ENCODE measurements at regions not wholly inside any gene's neighbourhood (a gene's known extent, or its start where the extent isn't known, plus 50 kb on each side); places are given as distances from the start of the nearest gene placed in this dataset.
A peak's percentile ranks its signal among the peaks of the same experiment; 100 is the strongest.
"Not testable (repeated sequence)": the region's sequence is repeated elsewhere in the genome, so short reads cannot be mapped to it uniquely, and the experiment has no call there.

- no peak overlapping the region for H3K27ac ChIP-seq (ENCODE audit: low read length)
- no peaks in the 10 kb centered on the region for H3K4me1 ChIP-seq (ENCODE audit: control insufficient read depth, insufficient read depth, low read length)
- WGBS (ENCODE audit: insufficient coverage): no CpG with 5 or more reads among the region's 1 CpG
- H3K36me3 ChIP-seq (ENCODE audit: control insufficient read depth, insufficient read depth, low read length): no peaks in the 10 kb centered on the region
- no peaks in the 10 kb centered on the region for H3K9me3 ChIP-seq (replicated peaks; ENCODE audit: control insufficient read depth, low read depth, low read length)
- no peak overlapping the region for H3K4me3 ChIP-seq (ENCODE audit: low read length)
- no peaks in the 10 kb centered on the region for H3K27me3 ChIP-seq (ENCODE audit: control insufficient read depth, insufficient read depth, low read length)
- no peak for DNase-seq
Observed at GRCh38 chr6:54535568-54535967, 227.3 kb downstream of the TINAG start.

GRCh38 chr6:54541541-54541940 is 233.3 kb downstream of the TINAG start:
- Histone ChIP-seq H3K9me3 (replicated peaks; ENCODE audit: control insufficient read depth, low read depth, low read length) (no peaks in the 10 kb centered on the region), H3K4me1 (ENCODE audit: control insufficient read depth, insufficient read depth, low read length) (no peaks in the 10 kb centered on the region), H3K4me3 (ENCODE audit: low read length) (no peak overlapping the region), H3K27ac (ENCODE audit: low read length) (no peak overlapping the region), H3K27me3 (ENCODE audit: control insufficient read depth, insufficient read depth, low read length) (no peaks in the 10 kb centered on the region), H3K36me3 (ENCODE audit: control insufficient read depth, insufficient read depth, low read length) (no peaks in the 10 kb centered on the region)
- DNase-seq: no peak
- WGBS (ENCODE audit: insufficient coverage): 100% methylated on average over 1 of the region's 1 CpG

GRCh38 chr6:54559136-54559535 is 250.9 kb downstream of the TINAG start:
- no CpG with 5 or more reads among the region's 4 CpGs for WGBS (ENCODE audit: insufficient coverage)
- Histone ChIP-seq H3K9me3 (replicated peaks; ENCODE audit: control insufficient read depth, low read depth, low read length) (peaks cover 3% of the 10 kb centered on the region), H3K4me3 (ENCODE audit: low read length) (no peak overlapping the region), H3K27ac (ENCODE audit: low read length) (no peak overlapping the region), H3K36me3 (ENCODE audit: control insufficient read depth, insufficient read depth, low read length) (no peaks in the 10 kb centered on the region), H3K4me1 (ENCODE audit: control insufficient read depth, insufficient read depth, low read length) (no peaks in the 10 kb centered on the region), H3K27me3 (ENCODE audit: control insufficient read depth, insufficient read depth, low read length) (no peaks in the 10 kb centered on the region)
- no peak for DNase-seq

GRCh38 chr6:54564188-54564587 is 255.9 kb downstream of the TINAG start:
- not testable (repeated sequence) for H3K4me3 ChIP-seq (ENCODE audit: low read length); H3K27ac ChIP-seq (ENCODE audit: low read length); H3K36me3 ChIP-seq (ENCODE audit: control insufficient read depth, insufficient read depth, low read length); DNase-seq; H3K27me3 ChIP-seq (ENCODE audit: control insufficient read depth, insufficient read depth, low read length); H3K4me1 ChIP-seq (ENCODE audit: control insufficient read depth, insufficient read depth, low read length); H3K9me3 ChIP-seq (replicated peaks; ENCODE audit: control insufficient read depth, low read depth, low read length)
- no CpG with 5 or more reads among the region's 2 CpGs for WGBS (ENCODE audit: insufficient coverage)

- no CpG with 5 or more reads among the region's 1 CpG for WGBS (ENCODE audit: insufficient coverage)
Observed at GRCh38 chr6:54574671-54575070, 266.4 kb downstream of the TINAG start.

GRCh38 chr6:54578261-54578660 is 268.3 kb upstream of the FAM83B start:
- Histone ChIP-seq H3K4me1 (ENCODE audit: control insufficient read depth, insufficient read depth, low read length) (no peaks in the 10 kb centered on the region), H3K27me3 (ENCODE audit: control insufficient read depth, insufficient read depth, low read length) (no peaks in the 10 kb centered on the region), H3K27ac (ENCODE audit: low read length) (no peak overlapping the region), H3K36me3 (ENCODE audit: control insufficient read depth, insufficient read depth, low read length) (no peaks in the 10 kb centered on the region), H3K4me3 (ENCODE audit: low read length) (no peak overlapping the region), H3K9me3 (replicated peaks; ENCODE audit: control insufficient read depth, low read depth, low read length) (no peaks in the 10 kb centered on the region)
- no peak for DNase-seq
- 60% methylated on average over 1 of the region's 3 CpGs for WGBS (ENCODE audit: insufficient coverage)

More at GRCh38 chr6:54574671-54575070, 266.4 kb downstream of the TINAG start:
- no peak for DNase-seq
- H3K36me3 ChIP-seq (ENCODE audit: control insufficient read depth, insufficient read depth, low read length): no peaks in the 10 kb centered on the region
- no peaks in the 10 kb centered on the region for H3K9me3 ChIP-seq (replicated peaks; ENCODE audit: control insufficient read depth, low read depth, low read length)
- H3K4me3 ChIP-seq (ENCODE audit: low read length): no peak overlapping the region
- no peak overlapping the region for H3K27ac ChIP-seq (ENCODE audit: low read length)
- no peaks in the 10 kb centered on the region for H3K27me3 ChIP-seq (ENCODE audit: control insufficient read depth, insufficient read depth, low read length)
- no peaks in the 10 kb centered on the region for H3K4me1 ChIP-seq (ENCODE audit: control insufficient read depth, insufficient read depth, low read length)

GRCh38 chr6:54579011-54579410 is 267.6 kb upstream of the FAM83B start:
- no peaks in the 10 kb centered on the region for H3K27me3 ChIP-seq (ENCODE audit: control insufficient read depth, insufficient read depth, low read length)
- no peaks in the 10 kb centered on the region for H3K36me3 ChIP-seq (ENCODE audit: control insufficient read depth, insufficient read depth, low read length)
- 60% methylated on average over 1 of the region's 2 CpGs for WGBS (ENCODE audit: insufficient coverage)
- H3K4me1 ChIP-seq (ENCODE audit: control insufficient read depth, insufficient read depth, low read length): no peaks in the 10 kb centered on the region
- no peak for DNase-seq
- H3K27ac ChIP-seq (ENCODE audit: low read length): no peak overlapping the region
- no peaks in the 10 kb centered on the region for H3K9me3 ChIP-seq (replicated peaks; ENCODE audit: control insufficient read depth, low read depth, low read length)
- no peak overlapping the region for H3K4me3 ChIP-seq (ENCODE audit: low read length)

- Histone ChIP-seq H3K4me1 (ENCODE audit: control insufficient read depth, insufficient read depth, low read length) (no peaks in the 10 kb centered on the region), H3K4me3 (ENCODE audit: low read length) (no peak overlapping the region), H3K9me3 (replicated peaks; ENCODE audit: control insufficient read depth, low read depth, low read length) (no peaks in the 10 kb centered on the region), H3K36me3 (ENCODE audit: control insufficient read depth, insufficient read depth, low read length) (no peaks in the 10 kb centered on the region), H3K27me3 (ENCODE audit: control insufficient read depth, insufficient read depth, low read length) (no peaks in the 10 kb centered on the region), H3K27ac (ENCODE audit: low read length) (no peak overlapping the region)
- peak; percentile 54 for DNase-seq
Observed at GRCh38 chr6:54586251-54586650, 260.3 kb upstream of the FAM83B start.

GRCh38 chr6:54587277-54587676 is 259.3 kb upstream of the FAM83B start:
- H3K36me3 ChIP-seq (ENCODE audit: control insufficient read depth, insufficient read depth, low read length): no peaks in the 10 kb centered on the region
- H3K4me1 ChIP-seq (ENCODE audit: control insufficient read depth, insufficient read depth, low read length): no peaks in the 10 kb centered on the region
- H3K9me3 ChIP-seq (replicated peaks; ENCODE audit: control insufficient read depth, low read depth, low read length): no peaks in the 10 kb centered on the region
- DNase-seq: no peak
- no peaks in the 10 kb centered on the region for H3K27me3 ChIP-seq (ENCODE audit: control insufficient read depth, insufficient read depth, low read length)
- H3K4me3 ChIP-seq (ENCODE audit: low read length): no peak overlapping the region
- no peak overlapping the region for H3K27ac ChIP-seq (ENCODE audit: low read length)
- WGBS (ENCODE audit: insufficient coverage): no CpG with 5 or more reads among the region's 3 CpGs

- no peak overlapping the region for H3K4me3 ChIP-seq (ENCODE audit: low read length)
- H3K9me3 ChIP-seq (replicated peaks; ENCODE audit: control insufficient read depth, low read depth, low read length): no peaks in the 10 kb centered on the region
- no peaks in the 10 kb centered on the region for H3K27me3 ChIP-seq (ENCODE audit: control insufficient read depth, insufficient read depth, low read length)
- H3K36me3 ChIP-seq (ENCODE audit: control insufficient read depth, insufficient read depth, low read length): no peaks in the 10 kb centered on the region
- no peaks in the 10 kb centered on the region for H3K4me1 ChIP-seq (ENCODE audit: control insufficient read depth, insufficient read depth, low read length)
- no CpG with 5 or more reads among the region's 1 CpG for WGBS (ENCODE audit: insufficient coverage)
- no peak for DNase-seq
- no peak overlapping the region for H3K27ac ChIP-seq (ENCODE audit: low read length)
Observed at GRCh38 chr6:54588176-54588575, 258.4 kb upstream of the FAM83B start.

- no peaks in the 10 kb centered on the region for H3K9me3 ChIP-seq (replicated peaks; ENCODE audit: control insufficient read depth, low read depth, low read length)
- no peak overlapping the region for H3K27ac ChIP-seq (ENCODE audit: low read length)
- no peaks in the 10 kb centered on the region for H3K4me1 ChIP-seq (ENCODE audit: control insufficient read depth, insufficient read depth, low read length)
- no peak overlapping the region for H3K4me3 ChIP-seq (ENCODE audit: low read length)
- no peaks in the 10 kb centered on the region for H3K27me3 ChIP-seq (ENCODE audit: control insufficient read depth, insufficient read depth, low read length)
- DNase-seq: no peak
- H3K36me3 ChIP-seq (ENCODE audit: control insufficient read depth, insufficient read depth, low read length): no peaks in the 10 kb centered on the region
- no CpG with 5 or more reads among the region's 3 CpGs for WGBS (ENCODE audit: insufficient coverage)
Observed at GRCh38 chr6:54595844-54596243, 250.7 kb upstream of the FAM83B start.
